HCT116 (cell line): ENCODE measurements at regions not wholly inside any gene's neighbourhood (a gene's known extent, or its start where the extent isn't known, plus 50 kb on each side); places are given as distances from the start of the nearest gene placed in this dataset.

Experiments
- ATAC-seq: fragments of 200-7000 bp; cut with Tn5 transposase; 2 replicates; pipeline ENCODE4 v1.9.1; 2020; ENCODE audit warnings: mild to moderate bottlenecking, moderate library complexity
- BruUV-seq: library from RNA; stranded (reverse); fragments of 400-500 nt; replicated peaks from 2 replicates; lab custom pipeline; 2021; lab: Mats Ljungman, UMichigan
- CTCF ChIA-PET: fragments of 300-600 bp; sonication (Branson Sonifier 250); formaldehyde crosslinking; loops from one replicate; lab custom pipeline; 2021; ENCODE audit warnings: antibody characterized with exemption; lab: Charles Lee
- POLR2A ChIA-PET: fragments of 300-600, 350-600 bp; sonication (Branson Sonifier 250); formaldehyde crosslinking; loops from one replicate; lab custom pipeline; 2021; ENCODE audit warnings: antibody characterized with exemption; lab: Charles Lee
- RAD21 ChIA-PET, 2 experiments: fragments of 300-600 bp; sonication (Branson Sonifier 250); formaldehyde crosslinking; loops; one replicate each; lab custom pipeline; 2023; ENCODE audit warnings: low total read pairs in 2 of 2; ENCODE audit not compliant: uncharacterized antibody in 2 of 2, unreplicated experiment in 2 of 2, low non-redundant PET in 1 of 2; lab: Charles Lee
- DNase-seq: peaks from one replicate; pipeline ENCODE4 v3.0.0-alpha.2; 2010; ENCODE audit warnings: low read depth, low spot score
- H2AFZ ChIP-seq: fragments of 200-600 bp; shearing (Covaris generic), sonication (generic); 2 replicates; pipeline ENCODE4 v1.6.1; 2017; ENCODE audit warnings: low read depth, mixed run types, mixed read lengths, antibody characterized with exemption, low read length; ENCODE audit not compliant: poor library complexity, severe bottlenecking
- H3K27ac ChIP-seq: 2 replicates; pipeline ENCODE4 v1.5.1; 2012; ENCODE audit warnings: low read depth, low read length
- H3K27me3 ChIP-seq: fragments of 200-600 bp; sonication (generic); 2 replicates; pipeline ENCODE4 v1.6.1; 2016; ENCODE audit warnings: mixed run types, low read length, mixed read lengths; ENCODE audit not compliant: insufficient read depth
- H3K36me3 ChIP-seq, 2 experiments: fragments of 200-500 bp in 1 of 2; fragments of 200-600 bp in 1 of 2; sonication (Bioruptor generic) in 1 of 2; sonication (generic) in 1 of 2; 2 replicates each; pipeline versions ENCODE4 v1.5.1 to v1.6.1; 2014 to 2016; ENCODE audit warnings: low read length in 2 of 2, inconsistent platforms in 1 of 2, mixed read lengths in 1 of 2, mixed run types in 1 of 2; ENCODE audit not compliant: insufficient read depth in 2 of 2, control insufficient read depth in 1 of 2
- H3K4me1 ChIP-seq, 2 experiments: fragments of 200-600 bp in 1 of 2; sonication (generic) in 1 of 2; 2 replicates each; pipeline versions ENCODE4 v1.5.1 to v1.6.1; 2012 to 2017; ENCODE audit warnings: low read length in 2 of 2, inconsistent platforms in 1 of 2, mild to moderate bottlenecking in 1 of 2, mixed read lengths in 1 of 2, mixed run types in 1 of 2, moderate library complexity in 1 of 2; ENCODE audit not compliant: insufficient read depth in 2 of 2, control insufficient read depth in 1 of 2
- H3K4me2 ChIP-seq: fragments of 200-600 bp; sonication (generic); 2 replicates; pipeline ENCODE4 v1.6.1; 2017; ENCODE audit warnings: mixed run types, low read length, mixed read lengths
- H3K4me3 ChIP-seq, 2 experiments: fragments of 200-600 bp in 1 of 2; sonication (generic) in 1 of 2; replicated peaks in 1 of 2; 2 replicates each; pipeline ENCODE4 v1.5.1; 2011 to 2016; ENCODE audit warnings: low read length in 2 of 2, control low read depth in 1 of 2, low read depth in 1 of 2, mild to moderate bottlenecking in 1 of 2, mixed read lengths in 1 of 2, mixed run types in 1 of 2
- H3K79me2 ChIP-seq: fragments of 200-600 bp; sonication (generic); 2 replicates; pipeline ENCODE4 v1.6.1; 2017; ENCODE audit warnings: mild to moderate bottlenecking, mixed run types, low read length, moderate library complexity, mixed read lengths; ENCODE audit not compliant: insufficient read depth
- H3K9ac ChIP-seq: fragments of 200-600 bp; sonication (generic); 2 replicates; pipeline ENCODE4 v1.6.1; 2016; ENCODE audit warnings: low read length, mixed read lengths
- H3K9me2 ChIP-seq: fragments of 200-600 bp; sonication (generic), shearing (Covaris generic); 2 replicates; pipeline ENCODE4 v1.6.1; 2017; ENCODE audit warnings: mixed run types, mild to moderate bottlenecking, moderate library complexity; ENCODE audit not compliant: insufficient read depth
- H3K9me3 ChIP-seq, 2 experiments: fragments of 200-500 bp in 1 of 2; fragments of 200-600 bp in 1 of 2; sonication (Bioruptor generic) in 1 of 2; sonication (generic) in 1 of 2; 2 replicates each; pipeline ENCODE4 v1.6.1; 2014 to 2017; ENCODE audit warnings: low read length in 2 of 2, mixed read lengths in 2 of 2, inconsistent platforms in 1 of 2, low read depth in 1 of 2, mild to moderate bottlenecking in 1 of 2, mixed run types in 1 of 2, moderate library complexity in 1 of 2; ENCODE audit not compliant: control insufficient read depth in 1 of 2, insufficient read depth in 1 of 2
- H4K20me1 ChIP-seq: fragments of 200-600 bp; sonication (generic), shearing (Covaris generic); 2 replicates; pipeline ENCODE4 v1.6.1; 2017; ENCODE audit warnings: mixed run types, mild to moderate bottlenecking, moderate library complexity; ENCODE audit not compliant: insufficient read depth
- ATF3 ChIP-seq: IDR thresholded peaks from 2 replicates; pipeline ENCODE4 v1.6.1; 2012
- CEBPB ChIP-seq: IDR thresholded peaks from 2 replicates; pipeline ENCODE4 v1.6.1; 2012; ENCODE audit warnings: low read depth
- CTCF ChIP-seq, 3 experiments: fragments of 200-600 bp in 1 of 3; sonication (generic) in 1 of 3; IDR thresholded peaks in 2 of 3; conservative IDR thresholded peaks in 1 of 3; 2 replicates each; pipeline ENCODE4 v1.5.1; 2012 to 2017; ENCODE audit warnings: low read depth in 2 of 3, low read length in 2 of 3, antibody characterized with exemption in 1 of 3, borderline replicate concordance in 1 of 3, control low read depth in 1 of 3, mild to moderate bottlenecking in 1 of 3, mixed read lengths in 1 of 3, mixed run types in 1 of 3, moderate library complexity in 1 of 3; ENCODE audit not compliant: insufficient read depth in 1 of 3
- EGR1 ChIP-seq: IDR thresholded peaks from 2 replicates; pipeline ENCODE4 v1.6.1; 2012; ENCODE audit warnings: low read depth
- ELF1 ChIP-seq: IDR thresholded peaks from 2 replicates; pipeline ENCODE4 v1.6.1; 2012; ENCODE audit warnings: low read depth, borderline replicate concordance
- EZH2 ChIP-seq: fragments of 200-600 bp; sonication (generic); IDR thresholded peaks from 2 replicates; pipeline ENCODE4 v1.6.1; 2017; ENCODE audit warnings: antibody characterized with exemption, mixed run types
- EZH2phosphoT487 ChIP-seq: fragments of 200-600 bp; IDR thresholded peaks from 2 replicates; pipeline ENCODE4 v1.6.1; 2018; ENCODE audit warnings: antibody characterized with exemption, borderline replicate concordance
- FOSL1 ChIP-seq: IDR thresholded peaks from 2 replicates; pipeline ENCODE4 v1.6.1; 2012; ENCODE audit warnings: low read depth
- MAX ChIP-seq: IDR thresholded peaks from 2 replicates; pipeline ENCODE4 v1.6.1; 2012
- POLR2AphosphoS5 ChIP-seq: IDR thresholded peaks from 2 replicates; pipeline ENCODE4 v1.6.1; 2011; ENCODE audit warnings: mild to moderate bottlenecking, low read depth, low read length, moderate library complexity
- REST ChIP-seq: IDR thresholded peaks from 2 replicates; pipeline ENCODE4 v1.6.1; 2012; ENCODE audit warnings: low read depth
- SIN3A ChIP-seq: IDR thresholded peaks from 2 replicates; pipeline ENCODE4 v1.6.1; 2012; ENCODE audit warnings: low read depth
- intact Hi-C: fragments of 100-400 bp; cut with micrococcal nuclease; formaldehyde crosslinking; loops from 2 replicates; pipeline ENCODE4 v1.10.0; 2022

GRCh38 chr4:36844448-36844847 lies 400.1 kb upstream of the NWD2 start:
- Histone ChIP-seq H3K9me3 (no peaks in the 10 kb centered on the region), H3K27me3 (no peaks in the 10 kb centered on the region), H2AFZ (no peak overlapping the region), H3K27ac (no peak overlapping the region), H3K4me3 (no peak overlapping the region), H3K36me3 (no peaks in the 10 kb centered on the region), H3K4me2 (no peak overlapping the region), H4K20me1 (no peaks in the 10 kb centered on the region; the same call in 1 of the 2 replicates), H3K9me2 (no peaks in the 10 kb centered on the region), H3K9ac (no peak overlapping the region), H3K4me1 (no peaks in the 10 kb centered on the region; a peak in 1 of 4 replicates), H3K79me2 (no peaks in the 10 kb centered on the region)
- ChIA-PET POLR2A (no interaction called here), RAD21 (no interaction called here), CTCF (no interaction called here)
- ATAC-seq (no peak), DNase-seq (no peak)
- intact Hi-C loops = no loop called here
- no peak for TF ChIP-seq REST
- no peak for TF ChIP-seq ATF3
- TF ChIP-seq EZH2 = no peak
- TF ChIP-seq EGR1 = no peak
- no peak for TF ChIP-seq MAX
- no peak for TF ChIP-seq EZH2phosphoT487
- no peak for TF ChIP-seq CEBPB
- no peak for TF ChIP-seq ELF1
- no peak for TF ChIP-seq SIN3A
- no peak for TF ChIP-seq FOSL1
- no peak for TF ChIP-seq POLR2AphosphoS5
- TF ChIP-seq CTCF (IDR thresholded peaks at IDR 0.05 in 2 of 3, conservative IDR thresholded peaks at IDR 0.05 in 1 of 3; ENCODE audit: borderline replicate concordance in 1 of 3, insufficient read depth in 1 of 3, low read depth in 2 of 3, low read length in 2 of 3) = no peak
- no TSS peak for BruUV-seq
